Chondrocyte (in vitro differentiated cells): ENCODE measurements at regions not wholly inside any gene's neighbourhood (a gene's known extent, or its start where the extent isn't known, plus 50 kb on each side); places are given as distances from the start of the nearest gene placed in this dataset.

Source experiments
- DNase-seq: peaks from one replicate; pipeline ENCODE4 v3.0.0; 2021; ENCODE audit warnings: mixed read lengths, low spot score
- H3K27ac Mint-ChIP-seq: one replicate; pipeline ENCODE4 v1.8.0; 2021; ENCODE audit warnings: mild to moderate bottlenecking, moderate library complexity, mixed read lengths; ENCODE audit not compliant: unreplicated experiment
- H3K27me3 Mint-ChIP-seq: 2 replicates; pipeline ENCODE4 v1.8.0; 2021; ENCODE audit warnings: low read depth, mixed read lengths
- H3K36me3 Mint-ChIP-seq: 2 replicates; pipeline ENCODE4 v1.8.0; 2021; ENCODE audit warnings: low read depth, mixed read lengths
- H3K4me1 Mint-ChIP-seq: 2 replicates; pipeline ENCODE4 v1.8.0; 2021; ENCODE audit warnings: low read depth, mild to moderate bottlenecking, mixed read lengths
- H3K4me3 Mint-ChIP-seq: one replicate; pipeline ENCODE4 v1.8.0; 2021; ENCODE audit warnings: mild to moderate bottlenecking, moderate library complexity, mixed read lengths; ENCODE audit not compliant: unreplicated experiment
- H3K9me3 Mint-ChIP-seq: 2 replicates; pipeline ENCODE4 v1.8.0; 2021; ENCODE audit warnings: low read depth, mixed read lengths
- CTCF ChIP-seq: fragments of 200-600 bp; sonication (generic); IDR thresholded peaks from 2 replicates; pipeline ENCODE4 v1.5.0; 2021; ENCODE audit warnings: antibody characterized with exemption, mild to moderate bottlenecking, moderate library complexity

GRCh38 chr6:102126488-102126887 lies 733.0 kb downstream of the GRIK2 start:
- no peaks in the 10 kb centered on the region for H3K36me3 Mint-ChIP-seq
- H3K9me3 Mint-ChIP-seq, result no peaks in the 10 kb centered on the region
- H3K4me1 Mint-ChIP-seq, result no peaks in the 10 kb centered on the region

GRCh38 chr6:102127253-102127652 lies 733.7 kb downstream of the GRIK2 start:
- Mint-ChIP-seq H3K9me3 (no peaks in the 10 kb centered on the region), H3K27ac (no peak overlapping the region), H3K4me1 (no peaks in the 10 kb centered on the region), H3K36me3 (no peaks in the 10 kb centered on the region), H3K27me3 (no peaks in the 10 kb centered on the region), H3K4me3 (no peak overlapping the region)
- DNase-seq, result no peak
- no peak for TF ChIP-seq CTCF

More at GRCh38 chr6:102126488-102126887, 733.0 kb downstream of the GRIK2 start:
- no peak for TF ChIP-seq CTCF
- DNase-seq, result no peak
- H3K27me3 Mint-ChIP-seq, result no peaks in the 10 kb centered on the region
- H3K4me3 Mint-ChIP-seq, result no peak overlapping the region
- H3K27ac Mint-ChIP-seq, result no peak overlapping the region

- Mint-ChIP-seq H3K27ac (no peak overlapping the region), H3K4me3 (no peak overlapping the region), H3K9me3 (no peaks in the 10 kb centered on the region), H3K36me3 (no peaks in the 10 kb centered on the region), H3K4me1 (no peaks in the 10 kb centered on the region), H3K27me3 (no peaks in the 10 kb centered on the region)
- no peak for DNase-seq
- no peak for TF ChIP-seq CTCF
Measured at GRCh38 chr6:102137859-102138258, 744.4 kb downstream of the GRIK2 start.

- no peaks in the 10 kb centered on the region for H3K27me3 Mint-ChIP-seq
- no peak overlapping the region for H3K4me3 Mint-ChIP-seq
- H3K4me1 Mint-ChIP-seq, result no peaks in the 10 kb centered on the region
- peaks cover 9% of the 10 kb centered on the region for H3K9me3 Mint-ChIP-seq
- no peak for TF ChIP-seq CTCF
- H3K36me3 Mint-ChIP-seq, result no peaks in the 10 kb centered on the region
- DNase-seq, result no peak
- no peak overlapping the region for H3K27ac Mint-ChIP-seq
Measured at GRCh38 chr6:102149191-102149590, 755.7 kb downstream of the GRIK2 start.

- no peak overlapping the region for H3K27ac Mint-ChIP-seq
- TF ChIP-seq CTCF, result no peak
- no peak for DNase-seq
- H3K27me3 Mint-ChIP-seq, result no peaks in the 10 kb centered on the region
- peaks cover 16% of the 10 kb centered on the region for H3K9me3 Mint-ChIP-seq
- no peaks in the 10 kb centered on the region for H3K36me3 Mint-ChIP-seq
- H3K4me3 Mint-ChIP-seq, result no peak overlapping the region
- H3K4me1 Mint-ChIP-seq, result no peaks in the 10 kb centered on the region
Measured at GRCh38 chr6:102150549-102150948, 757.0 kb downstream of the GRIK2 start.
